GM18507 (cell line): ENCODE measurements at regions not wholly inside any gene's neighbourhood (a gene's known extent, or its start where the extent isn't known, plus 50 kb on each side); places are given as distances from the start of the nearest gene placed in this dataset.

ENCODE experiments used
- DNase-seq: peaks from one replicate; pipeline ENCODE4 v3.0.0; 2011; ENCODE audit warnings: low read depth; ENCODE audit not compliant: insufficient read length; ENCODE audit errors: extremely low spot score
- FAIRE-seq: peaks from 2 replicates; lab custom pipeline; 2011; peaks lifted over from hg19 to GRCh38; lab: Jason Lieb, UNC

DNA sequence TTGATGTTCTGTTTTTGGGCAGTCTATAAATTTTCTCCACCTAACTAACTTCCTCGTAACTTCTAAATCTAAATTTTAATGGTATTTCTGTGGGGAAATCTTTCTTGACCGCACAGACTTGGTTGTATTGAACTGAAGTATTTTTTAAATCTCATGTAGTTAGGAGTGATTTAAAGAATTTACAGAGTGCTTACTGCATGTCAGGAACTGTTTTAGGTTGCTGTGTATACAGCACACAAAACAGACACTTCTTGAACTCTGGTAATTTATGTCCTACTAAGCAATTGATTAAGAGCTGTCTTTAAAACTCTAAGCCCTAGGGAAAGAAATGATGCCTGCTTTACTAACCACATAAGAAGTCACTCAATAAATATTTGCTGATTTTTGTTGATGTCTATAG, 1350.2 kb downstream of the ZPLD1 start:
- DNase-seq (no peak), FAIRE-seq (no peak)

GRCh38 chr3:103785537-103785936, 1350.7 kb downstream of the ZPLD1 start:
- DNase-seq (no peak), FAIRE-seq (no peak)

DNA sequence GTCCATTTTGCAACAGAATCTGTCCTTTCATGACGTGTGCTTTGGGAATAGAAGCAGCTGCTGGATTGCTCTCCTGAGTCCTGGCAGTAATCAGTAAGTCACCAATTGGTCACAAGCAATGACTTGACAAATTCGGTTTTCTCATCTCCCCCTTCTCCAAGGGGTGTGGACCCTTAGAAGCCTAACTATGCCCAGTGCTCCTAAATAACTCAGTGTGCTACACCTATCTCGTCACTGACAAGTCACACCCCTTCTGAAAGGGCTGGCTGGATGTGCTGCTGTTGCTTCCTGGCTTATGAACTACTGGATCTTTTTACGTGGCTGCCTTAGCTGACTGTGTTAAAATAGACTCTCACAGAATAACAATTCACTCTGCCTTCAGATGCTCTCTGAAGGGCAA, 1351.5 kb downstream of the ZPLD1 start:
- no peak for DNase-seq
- FAIRE-seq: no peak

GRCh38 chr3:103787164-103787871, 1352.5 kb downstream of the ZPLD1 start:
- DNase-seq: no peak
- FAIRE-seq: no peak

DNA sequence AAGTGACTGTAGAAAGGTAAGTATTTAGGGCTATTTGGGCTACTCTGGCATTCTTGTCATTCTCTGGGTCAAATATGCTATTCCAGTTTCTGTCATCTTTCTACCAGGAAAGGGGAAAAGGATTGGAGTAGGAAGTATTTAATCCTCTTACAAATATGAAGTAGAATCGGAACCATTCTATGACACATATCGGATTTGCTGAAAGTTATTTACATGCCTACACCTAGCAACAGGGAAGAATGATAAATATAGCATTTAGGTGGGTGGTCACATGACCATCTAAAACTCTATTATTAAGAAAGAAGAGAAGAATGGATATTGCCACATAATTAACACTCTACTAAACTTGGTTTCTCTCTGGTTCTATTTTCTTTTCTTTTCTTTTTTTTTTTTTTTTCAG, 1353.1 kb downstream of the ZPLD1 start:
- FAIRE-seq (no peak), DNase-seq (no peak)

GRCh38 chr3:103791786-103792515, 1357.1 kb downstream of the ZPLD1 start:
- FAIRE-seq: no peak
- no peak for DNase-seq

DNA sequence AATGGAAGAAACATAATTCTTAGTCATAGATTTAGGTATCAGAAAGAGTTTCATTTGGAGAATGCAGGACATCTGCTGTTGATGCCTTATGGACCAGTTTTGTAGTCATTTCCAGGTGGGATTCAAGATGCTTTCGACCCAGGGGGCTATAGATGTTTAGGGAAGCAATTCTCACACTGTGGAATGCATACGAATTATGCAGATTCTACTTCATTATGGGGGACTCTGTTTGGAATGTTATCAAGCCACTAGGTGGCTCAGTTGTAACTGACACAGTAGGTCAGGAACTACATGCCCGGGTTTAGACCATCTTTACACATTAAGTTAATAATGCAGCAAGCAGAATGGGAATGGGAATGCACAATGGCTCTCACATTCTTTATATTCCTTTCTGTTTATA, 1359.8 kb downstream of the ZPLD1 start:
- no peak for DNase-seq
- FAIRE-seq: no peak

GRCh38 chr3:103796068-103796467, 1361.3 kb downstream of the ZPLD1 start:
- DNase-seq: no peak
- no peak for FAIRE-seq

DNA sequence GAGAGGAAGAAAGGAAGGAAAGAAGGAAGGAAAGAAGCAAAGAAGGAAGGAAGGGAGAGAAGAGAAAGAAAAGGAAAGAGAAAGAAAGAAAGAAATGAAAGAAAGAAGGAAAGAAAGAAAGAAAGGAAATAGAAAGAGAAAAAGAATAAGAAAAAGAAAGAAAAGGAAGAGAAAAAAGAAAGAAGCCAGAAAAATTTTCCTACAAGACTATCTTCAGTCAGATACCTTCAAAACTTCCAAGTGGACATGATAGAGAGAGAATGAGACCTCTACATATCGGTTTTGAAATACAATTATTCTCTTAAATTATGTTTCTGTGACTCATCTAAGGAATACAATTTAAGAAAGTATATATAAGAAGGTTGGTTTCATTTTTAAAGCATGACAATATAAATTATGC, 1369.0 kb downstream of the ZPLD1 start:
- no peak for DNase-seq
- no peak for FAIRE-seq

GRCh38 chr3:103810167-103810566, 1375.4 kb downstream of the ZPLD1 start:
- DNase-seq (no peak), FAIRE-seq (no peak)

DNA sequence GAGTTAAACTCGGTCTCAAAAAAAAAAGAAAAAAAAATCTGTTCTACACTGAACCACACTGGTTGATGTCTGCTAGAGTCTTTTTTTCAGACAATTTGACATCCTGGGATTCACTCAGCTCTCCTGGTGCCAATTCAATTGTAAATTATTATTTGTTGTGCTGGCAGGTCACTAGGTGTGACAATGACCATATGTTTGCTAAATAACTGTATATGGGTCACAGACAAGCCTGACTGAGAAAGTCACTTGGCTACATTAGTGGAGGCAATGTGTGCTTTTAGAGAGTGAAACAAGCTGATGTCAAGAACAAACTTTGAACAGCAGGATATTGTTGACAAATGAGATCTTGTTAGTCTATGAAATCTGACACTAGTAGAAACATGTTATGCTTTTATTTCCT, 1379.1 kb downstream of the ZPLD1 start:
- DNase-seq (no peak), FAIRE-seq (no peak)

GRCh38 chr3:103818398-103818797, 1383.6 kb downstream of the ZPLD1 start:
- FAIRE-seq (no peak), DNase-seq (no peak)

- FAIRE-seq: no peak
- no peak for DNase-seq
Measured at GRCh38 chr3:103818800-103819199, 1384.0 kb downstream of the ZPLD1 start.

- FAIRE-seq (no peak), DNase-seq (no peak)
Measured at GRCh38 chr3:103825586-103825985, 1390.8 kb downstream of the ZPLD1 start.

DNA sequence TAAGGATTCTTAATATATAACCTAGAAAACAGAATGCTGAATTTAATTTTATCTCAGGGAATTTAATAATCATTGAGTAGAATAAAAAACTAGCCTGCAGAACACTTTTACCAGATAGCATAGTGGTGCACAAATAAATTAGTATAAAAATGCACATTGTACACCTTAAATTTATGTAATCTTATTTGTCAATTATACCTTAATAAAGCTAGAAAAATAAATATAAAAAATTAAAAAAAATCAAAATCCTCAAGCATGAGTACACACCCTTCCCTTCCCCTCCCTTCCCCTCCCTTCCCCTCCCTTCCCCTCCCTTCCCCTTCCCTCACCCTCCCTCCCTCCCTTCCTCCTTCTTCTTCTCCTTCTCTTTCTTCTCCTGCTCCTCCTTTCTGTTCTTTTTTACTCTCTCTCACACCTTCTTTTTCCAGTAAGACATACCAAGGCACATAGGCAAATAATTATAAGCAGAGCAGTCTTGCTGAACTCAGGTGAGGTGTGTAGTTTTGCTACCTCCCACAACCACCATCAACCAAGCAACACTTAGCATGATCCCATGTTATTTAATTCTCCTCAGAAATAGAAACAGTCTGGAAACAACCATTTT, 1395.0 kb downstream of the ZPLD1 start:
- no peak for DNase-seq
- FAIRE-seq: no peak

DNA sequence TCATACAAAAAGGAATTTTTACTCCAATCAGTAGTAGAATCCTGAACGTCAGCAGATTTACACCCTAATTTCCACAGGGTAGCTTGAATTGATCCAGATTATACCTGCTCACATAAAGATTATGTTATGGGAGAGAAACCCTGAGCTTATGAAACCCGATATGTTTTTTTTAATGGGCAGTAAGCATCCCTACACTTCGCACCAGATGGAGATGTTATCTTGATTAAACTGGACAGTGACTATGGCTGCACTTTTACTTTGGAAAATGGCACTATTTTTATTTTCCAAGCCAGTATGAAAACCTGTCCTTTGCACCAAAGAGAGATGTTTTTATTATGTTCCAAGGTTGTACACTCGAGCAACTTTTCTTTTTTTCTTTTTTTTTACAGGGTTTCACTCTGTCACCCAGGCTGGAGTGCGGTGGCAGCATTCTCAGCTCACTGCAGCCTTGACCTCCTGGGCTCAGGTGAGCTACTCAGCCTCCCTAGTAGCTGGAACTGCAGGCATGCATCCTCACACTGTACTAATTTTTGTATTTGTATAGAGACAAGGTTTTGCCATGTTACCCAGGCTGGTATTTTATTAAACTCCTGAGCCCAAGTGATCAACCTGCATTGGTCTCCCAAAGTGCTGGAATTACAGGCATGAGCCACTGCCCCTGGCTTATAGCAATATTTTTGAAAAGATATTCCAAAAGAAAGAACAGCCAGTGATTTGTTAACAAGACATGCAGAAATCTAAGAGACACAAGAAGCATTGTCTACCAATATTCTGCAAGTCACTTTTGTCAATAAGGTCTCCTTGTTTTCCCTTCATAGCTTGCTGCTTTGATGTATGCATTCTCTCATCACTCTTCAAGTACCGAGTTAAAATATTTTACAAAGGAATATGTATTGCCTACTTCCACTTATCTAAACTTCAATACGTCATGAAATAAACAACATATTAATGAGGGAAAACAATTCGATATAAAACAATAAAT, 1412.6 kb downstream of the ZPLD1 start:
- FAIRE-seq (no peak), DNase-seq (no peak)

- no peak for DNase-seq
- FAIRE-seq: no peak
Measured at GRCh38 chr3:103851793-103852192, 1417.0 kb downstream of the ZPLD1 start.

- FAIRE-seq (no peak), DNase-seq (no peak)
Measured at GRCh38 chr3:103862415-103862814, 1427.6 kb downstream of the ZPLD1 start.

- no peak for FAIRE-seq
- no peak for DNase-seq
Measured at GRCh38 chr3:103863381-103863780, 1428.6 kb downstream of the ZPLD1 start.

GRCh38 chr3:103866113-103866512, 1431.3 kb downstream of the ZPLD1 start:
- FAIRE-seq: no peak
- DNase-seq: no peak
